Activated naive CD4-positive, alpha-beta T cell (primary cell): ENCODE measurements at regions not wholly inside any gene's neighbourhood (a gene's known extent, or its start where the extent isn't known, plus 50 kb on each side); places are given as distances from the start of the nearest gene placed in this dataset.
"Not testable (repeated sequence)": the region's sequence is repeated elsewhere in the genome, so short reads cannot be mapped to it uniquely, and the experiment has no call there.

Experiments used
- DNase-seq, 4 experiments: peaks; one replicate each; lab custom pipeline; 2025; lab: John Stamatoyannopoulos, UW

DNA sequence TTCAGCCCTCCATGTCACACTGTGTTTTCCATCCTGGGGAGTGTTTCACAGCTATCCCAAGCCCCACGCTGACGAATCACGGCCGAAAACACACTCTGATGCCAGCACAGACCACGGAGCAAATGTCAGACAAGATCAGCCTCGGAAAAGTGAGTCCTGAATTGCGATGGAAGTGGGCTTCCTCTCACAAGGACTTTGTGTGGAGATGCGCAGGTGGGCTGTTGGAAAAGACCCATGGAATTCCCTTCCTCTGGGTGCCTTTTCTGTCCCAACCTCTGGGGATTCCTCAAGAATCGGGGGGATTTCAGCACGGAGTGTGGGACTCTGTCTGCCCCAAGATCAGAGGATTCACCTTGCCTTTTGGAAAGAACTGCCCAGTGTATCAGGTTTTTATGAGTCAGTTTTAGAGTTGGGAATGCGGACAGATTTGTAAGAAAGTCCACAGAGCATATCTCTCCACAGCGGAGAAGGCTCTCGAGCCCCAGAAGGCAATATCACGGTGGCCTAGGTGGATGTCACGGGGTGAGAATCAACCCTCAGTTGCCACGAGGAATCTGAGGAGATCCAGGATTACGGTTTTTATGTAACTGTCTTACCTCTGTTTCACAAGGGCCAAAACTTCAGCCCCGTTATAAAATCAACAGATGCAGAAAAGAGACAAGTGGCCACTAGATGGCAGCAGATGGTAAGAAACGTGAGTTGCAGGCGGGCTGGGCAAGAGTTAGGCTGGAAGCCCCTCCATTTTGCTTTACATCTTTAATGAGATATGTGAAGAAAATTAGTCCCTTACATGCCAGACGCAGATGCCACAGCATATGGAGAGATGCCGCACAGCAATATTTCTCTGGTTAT lies 201.9 kb downstream of the DAD1 start:
- DNase-seq = no peak

- DNase-seq = no peak
Measured at GRCh38 chr14:22384974-22385526, 204.0 kb downstream of the DAD1 start.

DNA sequence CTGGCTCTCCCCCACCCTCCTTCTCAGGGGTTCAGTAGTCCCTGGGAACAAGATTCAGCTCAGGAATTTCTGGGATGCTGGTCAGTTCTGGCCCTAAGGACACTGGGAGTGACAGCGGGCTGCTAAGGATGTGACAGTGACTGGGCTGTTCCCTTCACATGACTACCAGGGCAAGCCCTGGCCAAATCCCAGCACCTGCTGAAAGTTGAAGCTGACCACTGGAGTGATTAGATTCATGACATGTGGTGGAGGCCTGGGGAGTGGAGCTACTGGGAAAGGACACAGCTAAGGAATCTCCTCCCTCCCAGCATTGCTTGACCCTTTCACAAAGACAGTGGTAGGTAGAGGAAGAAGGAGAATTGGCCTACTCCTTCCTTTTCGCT lies 204.9 kb downstream of the DAD1 start:
- DNase-seq = no peak

DNA sequence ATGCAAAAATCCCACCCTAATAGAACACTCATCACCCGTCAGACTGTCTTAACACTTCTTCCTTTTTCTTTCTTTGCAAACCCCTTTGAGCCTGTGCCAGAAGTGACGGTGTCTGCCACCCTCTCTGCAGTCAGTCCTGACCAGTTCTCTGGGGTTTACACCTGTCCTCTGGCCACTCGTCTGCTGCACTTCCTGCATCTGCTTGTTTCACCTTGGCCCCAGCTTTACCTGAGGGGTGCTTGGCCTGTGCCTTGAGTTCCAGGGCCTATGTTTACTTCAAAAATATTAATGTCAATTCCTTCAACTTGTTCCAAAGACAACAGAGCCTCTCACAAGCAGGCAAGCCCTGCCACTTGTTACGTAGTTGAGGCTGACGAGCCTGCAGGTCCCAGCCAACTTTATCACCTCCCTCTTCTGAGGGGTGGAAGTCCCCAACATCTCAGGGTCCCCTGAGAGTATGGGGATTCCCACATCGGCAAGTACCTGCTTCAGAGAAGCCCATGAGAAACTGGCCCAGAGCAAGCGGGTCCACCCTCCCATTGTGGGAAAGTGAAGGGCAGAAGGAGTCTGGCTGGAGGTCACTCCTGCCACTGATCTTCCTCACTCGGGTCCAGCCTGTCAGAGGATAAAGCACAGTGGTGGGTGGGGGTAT lies 205.4 kb downstream of the DAD1 start:
- DNase-seq = no peak

DNA sequence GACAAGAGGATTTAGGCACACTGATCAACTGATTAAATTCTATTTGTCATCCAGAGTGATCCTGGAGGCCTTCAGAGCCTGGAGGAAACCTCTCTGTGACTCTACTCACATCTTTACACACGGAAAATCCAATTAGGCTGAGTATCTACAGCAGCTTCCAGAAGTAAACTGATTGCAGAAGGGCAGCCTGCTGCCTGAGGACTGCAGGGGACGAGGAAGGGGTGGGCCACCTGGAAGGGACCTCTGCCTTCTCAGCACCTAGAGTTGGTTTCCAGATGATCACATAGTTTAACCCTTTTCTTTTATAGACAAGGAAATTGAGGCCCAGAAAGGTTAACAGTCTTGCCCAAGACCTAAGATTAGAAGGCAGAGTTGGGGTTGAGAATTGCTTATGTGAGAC lies 206.1 kb downstream of the DAD1 start:
- DNase-seq = no peak

DNA sequence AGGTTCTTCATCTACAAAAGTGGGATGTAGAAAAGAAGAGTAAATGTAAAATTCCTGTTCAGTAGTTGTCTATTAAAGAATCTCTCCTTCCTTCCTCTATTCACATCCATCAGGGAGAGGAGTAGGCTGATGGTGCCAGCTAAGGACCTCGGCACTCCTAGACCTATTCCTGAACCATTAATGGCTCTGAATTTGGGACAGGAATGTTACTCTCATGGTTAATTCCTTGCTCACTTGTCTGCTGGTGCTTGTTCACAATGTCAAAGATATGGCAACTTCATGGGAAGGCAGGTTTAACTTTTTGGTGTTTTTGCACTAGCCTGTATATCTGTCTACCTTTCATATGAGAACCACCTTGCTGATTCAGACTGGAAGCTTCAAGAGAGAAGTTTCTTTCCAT lies 206.6 kb downstream of the DAD1 start:
- DNase-seq = no peak

GRCh38 chr14:22381766-22382165 lies 207.3 kb downstream of the DAD1 start:
- DNase-seq = no peak

DNA sequence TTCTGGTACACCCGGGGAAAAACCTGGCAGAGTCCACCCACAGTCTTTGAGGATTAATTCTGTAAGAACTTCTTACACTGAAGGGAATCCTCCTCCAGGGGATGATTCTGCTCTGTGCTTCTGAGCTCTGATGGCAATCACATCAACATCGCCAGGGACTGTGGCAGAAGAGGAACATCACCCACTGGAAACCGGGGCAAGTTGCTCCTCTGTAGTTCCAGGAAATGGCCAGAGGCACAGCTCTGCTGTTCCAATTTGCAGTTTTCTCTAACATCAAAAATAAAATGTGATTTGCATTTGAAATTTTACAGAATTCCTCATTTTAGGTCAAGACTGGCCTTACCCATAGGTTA lies 207.6 kb downstream of the DAD1 start:
- no peak for DNase-seq

- DNase-seq = no peak
Measured at GRCh38 chr14:22380571-22381407, 208.2 kb downstream of the DAD1 start.

DNA sequence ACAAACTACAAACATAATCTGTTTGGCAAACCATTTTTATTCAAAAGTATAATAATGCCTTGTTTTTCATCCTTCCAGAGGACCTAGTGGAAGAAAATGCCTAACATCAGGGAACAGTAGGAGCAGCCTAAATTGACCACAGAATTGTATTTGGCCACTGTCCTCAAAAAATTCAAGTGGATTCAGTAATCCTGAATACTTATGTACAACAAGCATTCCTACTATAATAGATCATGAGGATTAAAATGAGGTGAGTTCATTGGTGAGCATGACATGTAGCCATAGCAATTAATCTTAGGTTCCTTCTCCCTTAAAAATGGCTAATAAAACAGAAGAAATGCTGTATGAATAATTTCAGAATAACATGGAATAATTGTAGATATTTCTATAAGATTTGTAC lies 209.3 kb downstream of the DAD1 start:
- no peak for DNase-seq

DNA sequence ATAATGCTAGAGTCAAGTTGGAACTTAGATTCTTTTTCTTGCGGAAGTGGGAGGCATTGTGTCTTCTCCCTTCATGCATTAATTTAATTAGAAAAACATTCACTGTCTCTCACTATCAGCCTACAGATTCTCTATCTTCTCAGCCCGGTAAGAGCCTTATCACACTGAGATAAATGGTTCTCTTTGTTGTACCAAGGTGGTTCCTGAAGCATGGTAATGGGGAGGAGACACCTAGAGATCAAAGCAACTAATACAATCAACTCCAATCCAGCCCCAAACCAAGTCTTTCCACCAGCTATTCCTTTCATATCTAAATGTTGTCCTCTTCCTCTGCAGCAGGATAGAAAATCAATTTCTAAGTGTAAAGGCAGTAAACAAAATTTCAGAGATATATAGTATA lies 210.8 kb downstream of the DAD1 start:
- DNase-seq = no peak

GRCh38 chr14:22375321-22375930 lies 213.6 kb downstream of the DAD1 start:
- no peak for DNase-seq

DNA sequence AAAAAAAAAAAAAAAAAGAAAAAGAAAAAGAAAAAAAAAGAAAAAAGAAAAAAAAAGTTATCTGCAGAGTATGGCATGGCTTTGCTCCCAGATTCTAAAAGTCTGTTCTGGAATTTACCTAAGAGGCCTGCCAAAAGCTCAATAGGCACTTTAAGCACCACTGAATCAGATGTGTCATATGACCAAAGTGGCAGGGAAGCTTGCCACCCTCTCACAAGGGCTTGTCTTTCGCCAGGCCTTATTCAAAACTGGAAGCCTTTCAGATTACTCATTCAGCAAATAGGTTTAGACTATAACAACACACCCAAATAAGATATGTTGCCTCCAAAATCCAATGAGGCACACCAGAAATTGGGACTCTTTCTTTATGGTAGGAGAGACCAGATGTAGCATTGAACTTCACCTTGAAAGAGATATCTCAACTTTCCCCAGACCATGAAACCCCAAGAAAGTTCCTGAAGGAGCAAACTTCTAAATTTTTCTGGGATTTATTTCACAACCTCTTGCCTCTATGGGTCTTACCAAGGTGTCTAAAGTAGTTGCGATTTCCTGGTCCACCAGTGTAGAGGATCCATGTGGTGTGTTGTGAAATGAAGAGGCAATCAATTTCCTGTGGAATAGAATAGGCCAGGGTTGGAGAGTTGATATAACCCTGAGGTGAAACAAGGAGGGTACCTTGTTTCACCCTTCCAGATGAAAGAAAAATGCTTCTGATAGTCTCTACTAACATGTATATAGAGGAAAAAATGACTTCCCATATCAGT lies 218.8 kb downstream of the DAD1 start:
- DNase-seq = no peak

DNA sequence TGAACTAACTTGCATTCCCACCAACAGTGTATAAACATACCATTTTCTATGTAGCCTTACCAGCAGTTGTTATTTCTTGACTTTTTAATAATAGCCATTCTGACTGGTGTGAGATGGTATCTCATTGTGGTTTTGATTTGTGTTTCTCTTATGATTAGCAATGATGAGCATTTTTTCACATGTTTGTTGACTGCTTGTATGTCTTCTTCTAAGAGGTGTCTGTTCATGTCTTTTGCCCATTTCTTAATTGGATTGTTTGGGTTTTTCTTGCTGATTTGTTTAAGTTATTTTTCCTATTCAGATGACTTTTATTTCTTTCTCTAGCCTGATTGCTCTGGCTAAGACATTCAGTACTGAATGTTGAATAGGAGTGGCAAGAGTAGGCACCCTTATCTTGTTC lies 230.3 kb downstream of the DAD1 start:
- DNase-seq = no peak

- DNase-seq = not testable (repeated sequence)
Measured at GRCh38 chr14:22349281-22349680, 239.7 kb downstream of the DAD1 start.

GRCh38 chr14:22344673-22345072 lies 244.4 kb downstream of the DAD1 start:
- no peak for DNase-seq

DNA sequence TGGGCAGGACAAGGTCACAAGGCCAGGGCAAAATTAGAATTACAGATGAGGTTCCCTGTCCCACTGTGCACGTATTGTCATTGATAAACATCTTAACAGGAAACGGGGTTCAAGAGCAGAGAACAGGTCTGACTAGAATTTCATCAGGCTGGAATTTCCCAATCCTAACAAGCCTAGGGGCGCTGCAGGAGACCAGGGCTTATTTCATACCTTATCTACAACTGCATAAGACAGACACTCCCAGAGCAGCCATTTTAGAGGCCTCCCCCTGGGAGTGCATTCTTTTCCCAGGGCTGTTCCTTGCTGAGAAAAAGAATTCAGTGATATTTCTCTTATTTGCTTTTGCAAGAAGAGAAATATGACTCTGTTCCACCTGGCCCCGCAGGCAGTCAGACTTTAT lies 244.8 kb downstream of the DAD1 start:
- DNase-seq = not testable (repeated sequence)

DNA sequence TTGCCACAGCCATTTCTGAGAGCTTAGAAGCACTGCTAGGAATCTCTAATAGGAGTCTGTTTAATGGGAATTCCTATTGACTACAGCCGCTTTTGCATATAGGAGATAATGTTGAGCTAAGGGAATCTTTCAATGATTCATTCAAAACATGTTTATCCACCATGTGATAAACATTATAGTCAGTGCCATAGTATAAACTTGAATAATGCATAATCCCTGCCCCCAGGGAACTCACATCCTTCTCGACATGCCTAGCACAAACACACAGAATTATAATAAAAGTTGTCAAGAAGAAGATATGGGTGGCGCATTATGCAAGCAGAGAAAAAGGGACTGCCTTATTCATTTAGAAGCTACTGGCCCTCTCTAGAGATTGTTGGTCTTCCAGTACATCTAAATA lies 248.0 kb downstream of the DAD1 start:
- DNase-seq = no peak

GRCh38 chr14:22338917-22339715 lies 249.9 kb downstream of the DAD1 start:
- DNase-seq = no peak

DNA sequence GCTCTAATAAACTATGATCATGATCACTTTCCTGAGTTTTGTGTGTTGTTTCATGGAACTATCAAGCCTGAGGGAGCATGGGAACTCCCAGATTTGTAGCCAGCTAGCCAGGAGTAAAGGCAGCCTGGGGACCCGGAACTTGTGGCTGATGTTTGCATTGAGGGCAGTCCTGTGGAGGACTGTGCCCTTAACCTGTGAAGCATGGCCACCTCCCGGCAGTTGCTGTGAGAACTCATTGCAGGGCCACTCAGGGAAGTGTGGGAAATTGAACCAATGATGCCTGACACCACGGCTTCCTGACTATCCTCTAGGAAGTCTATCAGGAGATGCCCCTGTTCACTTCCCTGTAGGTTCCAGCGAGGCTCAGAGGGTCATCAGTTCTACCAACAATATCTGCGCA lies 250.6 kb downstream of the DAD1 start:
- DNase-seq = no peak

DNA sequence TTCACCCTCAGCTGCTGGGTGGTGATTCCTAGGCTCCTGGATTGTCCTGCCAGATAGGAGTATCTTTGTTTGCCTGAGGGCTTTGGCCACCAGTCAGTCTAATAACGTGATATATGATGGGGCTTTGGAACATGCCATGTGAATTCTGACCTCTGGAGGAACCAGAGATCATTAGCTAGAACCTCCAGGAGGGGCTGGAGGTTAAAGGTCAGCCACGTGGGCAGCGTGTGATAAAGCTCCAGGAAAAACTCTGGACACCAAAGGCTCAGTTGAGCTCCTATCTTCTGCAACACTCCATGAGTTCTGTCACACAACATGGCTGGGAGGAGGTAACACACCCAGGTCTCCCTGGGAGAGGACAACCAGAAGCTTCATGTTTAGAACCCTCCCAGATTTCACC lies 251.1 kb downstream of the DAD1 start:
- no peak for DNase-seq
